OCI-LY1 (cell line): ENCODE measurements at regions not wholly inside any gene's neighbourhood (a gene's known extent, or its start where the extent isn't known, plus 50 kb on each side); places are given as distances from the start of the nearest gene placed in this dataset.

Experiments
- H2AFZ ChIP-seq: fragments of 200-600 bp; sonication (generic), shearing (Covaris generic); 2 replicates; pipeline ENCODE4 v1.6.0; 2014; ENCODE audit warnings: antibody characterized with exemption, mild to moderate bottlenecking, low read length
- H3F3A ChIP-seq: fragments of 200-600 bp; sonication (generic), shearing (Covaris generic); 2 replicates; pipeline ENCODE4 v1.6.0; 2014; ENCODE audit warnings: mild to moderate bottlenecking, antibody characterized with exemption, low read length, moderate library complexity; ENCODE audit not compliant: insufficient read depth
- H3K27ac ChIP-seq: fragments of 200-600 bp; sonication (generic); 2 replicates; pipeline ENCODE4 v1.5.1; 2014; ENCODE audit warnings: low read length, mixed run types, mild to moderate bottlenecking, low read depth; ENCODE audit not compliant: poor library complexity, severe bottlenecking
- H3K27me3 ChIP-seq: fragments of 200-600 bp; sonication (generic); 2 replicates; pipeline ENCODE4 v1.6.0; 2014; ENCODE audit warnings: antibody characterized with exemption, mild to moderate bottlenecking, low read length, moderate library complexity; ENCODE audit not compliant: insufficient read depth
- H3K36me3 ChIP-seq: fragments of 200-600 bp; sonication (generic); 2 replicates; pipeline ENCODE4 v1.6.1; 2014; ENCODE audit warnings: mild to moderate bottlenecking, antibody characterized with exemption, low read length, moderate library complexity, mixed read lengths; ENCODE audit not compliant: insufficient read depth
- H3K4me1 ChIP-seq: fragments of 200-600 bp; sonication (generic); 2 replicates; pipeline ENCODE4 v1.5.1; 2014; ENCODE audit warnings: mild to moderate bottlenecking, low read length, moderate library complexity; ENCODE audit not compliant: insufficient read depth, severe bottlenecking
- H3K4me2 ChIP-seq: fragments of 200-600 bp; sonication (generic), shearing (Covaris generic); 2 replicates; pipeline ENCODE4 v1.6.1; 2014; ENCODE audit warnings: low read length
- H3K4me3 ChIP-seq: fragments of 200-600 bp; sonication (generic); 2 replicates; pipeline ENCODE4 v1.5.1; 2014; ENCODE audit warnings: low read length, low read depth, mild to moderate bottlenecking, mixed read lengths; ENCODE audit not compliant: poor library complexity, severe bottlenecking
- H3K79me2 ChIP-seq: fragments of 200-600 bp; shearing (Covaris generic); 2 replicates; pipeline ENCODE4 v1.6.1; 2016; ENCODE audit warnings: mixed run types, low read length, mixed read lengths; ENCODE audit not compliant: insufficient read depth
- H3K9ac ChIP-seq: fragments of 200-600 bp; sonication (generic), shearing (Covaris generic); 2 replicates; pipeline ENCODE4 v1.6.1; 2014; ENCODE audit warnings: mild to moderate bottlenecking, low read length, mixed read lengths
- H3K9me2 ChIP-seq: fragments of 200-600 bp; sonication (generic), shearing (Covaris generic); 2 replicates; pipeline ENCODE4 v1.6.1; 2014; ENCODE audit warnings: low read depth, mild to moderate bottlenecking, low read length, mixed read lengths
- H3K9me3 ChIP-seq: fragments of 200-600 bp; shearing (Covaris generic); 2 replicates; pipeline ENCODE4 v1.6.1; 2014; ENCODE audit warnings: low read length, mixed read lengths
- H4K20me1 ChIP-seq: fragments of 200-600 bp; sonication (generic), shearing (Covaris generic); 2 replicates; pipeline ENCODE4 v1.6.0; 2016; ENCODE audit warnings: mild to moderate bottlenecking, low read length; ENCODE audit not compliant: insufficient read depth
- EZH2 ChIP-seq: fragments of 200-600 bp; sonication (generic), shearing (Covaris generic); IDR thresholded peaks from 2 replicates; pipeline ENCODE4 v1.8.0; 2017; ENCODE audit warnings: borderline replicate concordance, mixed run types, mild to moderate bottlenecking, antibody characterized with exemption, low read length, moderate library complexity, mixed read lengths
- TF ChIP-seq, protein P1 (sequence below): fragments of 200-600 bp; sonication (generic), shearing (Covaris generic); IDR thresholded peaks from 2 replicates; pipeline ENCODE4 v1.5.1; 2017; ENCODE audit warnings: mild to moderate bottlenecking, antibody characterized with exemption, low read length, moderate library complexity, mixed read lengths

DNA sequence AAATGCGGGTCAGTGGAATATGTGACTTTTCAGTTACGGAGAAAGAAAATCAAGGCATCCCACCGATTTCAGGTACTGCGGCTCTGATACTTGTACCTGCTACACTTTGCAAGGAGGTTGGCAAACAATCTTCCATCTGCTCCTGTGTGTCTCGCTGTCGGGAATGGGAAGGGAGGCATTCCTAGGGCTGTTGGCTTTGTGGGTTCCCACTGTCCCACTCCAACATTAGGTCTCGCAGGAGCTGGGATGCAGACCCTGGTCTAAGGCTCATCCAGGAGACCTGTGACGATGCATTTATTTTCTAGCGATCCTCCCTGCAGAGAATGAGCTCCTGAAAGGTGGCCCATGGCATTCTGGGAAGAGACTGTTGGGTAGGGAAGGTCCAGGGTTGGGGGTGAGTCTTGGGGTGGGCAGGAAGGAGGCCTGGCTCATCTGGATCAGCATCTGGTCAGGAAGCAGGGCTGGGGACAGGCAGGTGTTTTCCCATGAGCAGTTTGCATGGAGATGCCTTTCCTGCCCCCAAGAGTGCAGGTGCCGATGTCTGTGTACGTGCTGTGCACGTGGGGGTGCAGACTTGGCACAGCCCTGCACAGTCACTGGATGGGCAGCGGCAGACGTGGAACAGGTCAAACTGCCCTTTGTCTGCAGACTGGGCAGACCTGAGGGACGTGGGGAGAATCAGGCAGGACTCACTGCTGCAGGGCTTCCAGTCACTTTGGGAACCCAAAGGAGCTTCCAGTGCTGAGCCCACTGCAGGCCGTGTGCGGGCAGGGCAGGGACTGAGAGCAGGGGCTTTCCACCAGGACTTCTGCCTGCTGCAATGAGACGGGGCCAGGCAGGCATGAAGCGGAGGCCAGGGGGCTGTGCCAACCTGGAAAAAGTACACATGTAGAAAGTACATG, 152.4 kb downstream of the TEX29 start:
- TF ChIP-seq, protein P1, sequence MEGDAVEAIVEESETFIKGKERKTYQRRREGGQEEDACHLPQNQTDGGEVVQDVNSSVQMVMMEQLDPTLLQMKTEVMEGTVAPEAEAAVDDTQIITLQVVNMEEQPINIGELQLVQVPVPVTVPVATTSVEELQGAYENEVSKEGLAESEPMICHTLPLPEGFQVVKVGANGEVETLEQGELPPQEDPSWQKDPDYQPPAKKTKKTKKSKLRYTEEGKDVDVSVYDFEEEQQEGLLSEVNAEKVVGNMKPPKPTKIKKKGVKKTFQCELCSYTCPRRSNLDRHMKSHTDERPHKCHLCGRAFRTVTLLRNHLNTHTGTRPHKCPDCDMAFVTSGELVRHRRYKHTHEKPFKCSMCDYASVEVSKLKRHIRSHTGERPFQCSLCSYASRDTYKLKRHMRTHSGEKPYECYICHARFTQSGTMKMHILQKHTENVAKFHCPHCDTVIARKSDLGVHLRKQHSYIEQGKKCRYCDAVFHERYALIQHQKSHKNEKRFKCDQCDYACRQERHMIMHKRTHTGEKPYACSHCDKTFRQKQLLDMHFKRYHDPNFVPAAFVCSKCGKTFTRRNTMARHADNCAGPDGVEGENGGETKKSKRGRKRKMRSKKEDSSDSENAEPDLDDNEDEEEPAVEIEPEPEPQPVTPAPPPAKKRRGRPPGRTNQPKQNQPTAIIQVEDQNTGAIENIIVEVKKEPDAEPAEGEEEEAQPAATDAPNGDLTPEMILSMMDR = no peak
- no peak for TF ChIP-seq EZH2
- Histone ChIP-seq H3K27ac (no peak overlapping the region), H3K4me1 (no peaks in the 10 kb centered on the region), H3K27me3 (no peaks in the 10 kb centered on the region; the same call in 1 of the 2 replicates), H3K9me3 (no peaks in the 10 kb centered on the region), H3K4me2 (no peak overlapping the region), H3K9ac (no peak overlapping the region), H3F3A (no peaks in the 10 kb centered on the region), H4K20me1 (no peaks in the 10 kb centered on the region), H3K79me2 (no peaks in the 10 kb centered on the region), H3K4me3 (no peak overlapping the region), H3K9me2 (no peaks in the 10 kb centered on the region), H2AFZ (no peak overlapping the region), H3K36me3 (no peaks in the 10 kb centered on the region)

DNA sequence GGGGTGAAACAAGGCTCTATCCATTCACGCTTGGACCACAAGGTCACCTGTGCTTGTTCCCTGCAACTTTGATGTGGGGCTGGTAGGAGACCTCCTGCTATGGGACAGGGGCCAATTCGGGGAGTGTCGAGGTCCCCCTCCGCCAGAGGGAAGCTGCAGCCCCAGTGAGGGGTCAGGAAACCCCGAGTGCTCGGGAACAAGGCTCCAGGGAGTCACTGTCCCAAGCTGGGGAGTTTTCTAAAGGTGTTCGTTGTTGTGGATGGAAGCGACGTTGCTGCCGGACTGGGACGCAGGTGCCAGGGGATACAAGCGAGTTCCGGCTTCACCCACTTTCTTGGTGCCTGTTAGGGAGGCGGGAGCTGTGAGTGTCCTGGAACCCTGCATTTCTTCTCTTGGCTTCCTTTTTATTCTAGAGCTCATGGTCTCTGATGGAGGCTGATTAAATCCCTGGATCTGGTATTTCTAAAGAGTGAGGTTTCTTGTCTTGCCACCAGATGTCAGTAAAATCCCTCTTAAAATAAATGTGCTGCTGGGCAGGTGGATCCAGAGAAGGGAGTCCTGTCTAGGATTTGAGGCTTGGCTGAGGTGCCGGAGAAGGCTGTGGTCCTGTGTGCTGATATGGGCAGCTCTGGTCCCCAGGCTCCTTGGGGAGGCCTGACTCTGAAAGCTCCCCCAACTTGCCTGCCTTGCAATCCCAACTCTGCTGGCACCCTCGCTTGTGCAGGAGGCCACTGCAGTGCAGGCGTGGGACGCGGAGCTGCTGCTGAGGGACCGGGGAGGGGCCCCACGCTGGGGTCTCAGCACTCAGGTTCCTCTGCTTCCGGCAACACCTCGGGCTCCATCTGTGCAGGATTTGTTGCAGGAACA, 153.9 kb downstream of the TEX29 start:
- H3K27me3 ChIP-seq = no peaks in the 10 kb centered on the region; the same call in 1 of the 2 replicates
- H3F3A ChIP-seq = no peaks in the 10 kb centered on the region
- H3K9ac ChIP-seq = no peak overlapping the region
- no peak overlapping the region for H3K4me3 ChIP-seq
- no peaks in the 10 kb centered on the region for H4K20me1 ChIP-seq
- TF ChIP-seq, protein P1 = peak; percentile 68
- no peak for TF ChIP-seq EZH2
- no peak overlapping the region for H2AFZ ChIP-seq
- no peaks in the 10 kb centered on the region for H3K9me3 ChIP-seq
- no peak overlapping the region for H3K27ac ChIP-seq
- no peaks in the 10 kb centered on the region for H3K9me2 ChIP-seq
- no peaks in the 10 kb centered on the region for H3K36me3 ChIP-seq
- H3K4me1 ChIP-seq = no peaks in the 10 kb centered on the region
- no peaks in the 10 kb centered on the region for H3K79me2 ChIP-seq
- no peak overlapping the region for H3K4me2 ChIP-seq

DNA sequence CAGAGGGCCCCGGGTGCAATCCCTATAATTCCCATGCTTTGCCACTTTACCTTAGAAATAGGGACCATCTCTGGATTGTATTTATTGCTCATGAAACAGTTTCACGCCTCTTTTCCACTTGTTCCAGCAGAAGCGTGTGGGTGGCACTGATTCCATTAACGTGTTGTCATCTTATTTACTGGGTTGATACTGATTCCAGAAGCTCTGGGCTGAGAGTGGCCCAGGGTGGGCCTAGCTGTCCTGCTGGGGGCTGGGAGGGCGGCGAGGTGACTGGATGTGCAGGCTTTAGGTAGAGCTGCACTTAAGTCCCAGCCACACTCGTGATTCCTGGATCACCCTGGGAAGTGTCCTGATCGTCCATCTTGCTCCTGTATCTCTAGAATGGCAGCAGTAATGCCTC, 155.0 kb downstream of the TEX29 start:
- H3K79me2 ChIP-seq = no peaks in the 10 kb centered on the region
- no peaks in the 10 kb centered on the region for H3K9me2 ChIP-seq
- no peaks in the 10 kb centered on the region for H3K4me1 ChIP-seq
- no peaks in the 10 kb centered on the region for H3K9me3 ChIP-seq
- H4K20me1 ChIP-seq = no peaks in the 10 kb centered on the region
- H3K36me3 ChIP-seq = no peaks in the 10 kb centered on the region
- H3K9ac ChIP-seq = no peak overlapping the region
- TF ChIP-seq, protein P1 = no peak
- no peak for TF ChIP-seq EZH2
- no peak overlapping the region for H2AFZ ChIP-seq
- H3K4me2 ChIP-seq = no peak overlapping the region
- no peaks in the 10 kb centered on the region for H3F3A ChIP-seq
- H3K27ac ChIP-seq = no peak overlapping the region
- no peak overlapping the region for H3K4me3 ChIP-seq
- no peaks in the 10 kb centered on the region; the same call in 1 of the 2 replicates for H3K27me3 ChIP-seq
